A549 (cell line): ENCODE measurements at regions not wholly inside any gene's neighbourhood (a gene's known extent, or its start where the extent isn't known, plus 50 kb on each side); places are given as distances from the start of the nearest gene placed in this dataset.

Source experiments
- BHLHE40 ChIP-seq: IDR thresholded peaks from 2 replicates; pipeline ENCODE4 v1.6.1; 2012; ENCODE audit warnings: low read depth, low read length, inconsistent platforms
- CHD2 ChIP-seq: fragments of 150-350 bp; IDR thresholded peaks from 2 replicates; pipeline ENCODE4 v1.6.1; 2014; ENCODE audit warnings: low read length; ENCODE audit not compliant: partially characterized antibody
- CTCF ChIP-seq: fragments of >200 bp; sonication (Bioruptor Twin); formaldehyde crosslinking; IDR thresholded peaks from 3 replicates; pipeline ENCODE4 v1.5.1; 2016
- EP300 ChIP-seq, 2 experiments: fragments of >200 bp; sonication (Bioruptor Twin); formaldehyde crosslinking; IDR thresholded peaks; 2 replicates in 1 of 2; 3 replicates in 1 of 2; pipeline ENCODE4 v1.6.1; 2016 to 2017
- ESRRA ChIP-seq: fragments of 150-350 bp; IDR thresholded peaks from 2 replicates; pipeline ENCODE4 v1.6.1; 2014; ENCODE audit warnings: mild to moderate bottlenecking, low read length, borderline replicate concordance
- HMGXB4 ChIP-seq: fragments of 250-450 bp; sonication (Bioruptor Pico); IDR thresholded peaks from 2 replicates; pipeline ENCODE4 v1.5.0; 2021; ENCODE audit warnings: mild to moderate bottlenecking, moderate library complexity, borderline replicate concordance
- POLR2A ChIP-seq: IDR thresholded peaks from 2 replicates; pipeline ENCODE4 v1.6.1; 2012; ENCODE audit warnings: mild to moderate bottlenecking, low read length

- TF ChIP-seq CTCF (no peak), EP300 (IDR thresholded peaks at IDR 0.05) (no peak), HMGXB4 (CRISPR knock-in tag) (no peak), BHLHE40 (no peak), CHD2 (no peak), ESRRA (no peak), POLR2A (no peak)
Measured at GRCh38 chr10:55078121-55078520, 277.1 kb upstream of the PCDH15 start.
